ENCODE measurements at regions not wholly inside any gene's neighbourhood (a gene's known extent, or its start where the extent isn't known, plus 50 kb on each side); places are given as distances from the start of the nearest gene placed in this dataset.

- TF ChIP-seq CTCF (IDR thresholded peaks at IDR 0.05), result no peak
- TF ChIP-seq POLR2AphosphoS5 (IDR thresholded peaks at IDR 0.05), result no peak
These were observed 115.1 kb upstream of the NCK2 start for GRCh38 chr2:105629634-105630033.
